Motor neuron (in vitro differentiated cells): ENCODE measurements at regions not wholly inside any gene's neighbourhood (a gene's known extent, or its start where the extent isn't known, plus 50 kb on each side); places are given as distances from the start of the nearest gene placed in this dataset.

Source experiments
- ATAC-seq, 8 experiments: fragments of 200-7000 bp; cut with Tn5 transposase; replicated peaks in 6 of 8; 2 replicates each; pipeline ENCODE4 v1.8.0; 2021; ENCODE audit warnings: mild to moderate bottlenecking in 8 of 8, moderate library complexity in 8 of 8
- H3K27ac ChIP-seq, 2 donors: fragments of 250-450 bp; sonication (Bioruptor Pico); 2 replicates each; pipeline ENCODE4 v1.9.0; 2021; ENCODE audit warnings: antibody characterized with exemption in 2 of 2, mild to moderate bottlenecking in 2 of 2, moderate library complexity in 1 of 2
- H3K4me1 ChIP-seq, 2 donors: fragments of 250-450 bp; sonication (Bioruptor Pico); replicated peaks in 1 of 2; 2 replicates each; pipeline ENCODE4 v1.6.1; 2021; ENCODE audit warnings: antibody characterized with exemption in 2 of 2, mild to moderate bottlenecking in 2 of 2, moderate library complexity in 1 of 2
- H3K4me3 ChIP-seq, 5 donors: fragments of 250-450 bp; sonication (Bioruptor Pico); 2 replicates each; pipeline ENCODE4 v1.9.0; 2021; ENCODE audit warnings: antibody characterized with exemption in 5 of 5, mild to moderate bottlenecking in 5 of 5, moderate library complexity in 4 of 5
- WGBS, 10 experiments: fragments of 450-650 bp; shearing (Covaris generic); methylation state at CpG; one replicate each; pipeline ENCODE4 v1.0.0; 2022; 5-methylcytosine and 5-hydroxymethylcytosine counted together
- in situ Hi-C, 9 experiments: fragments of 400-800 bp; cut with MboI; loops; one replicate each; pipeline ENCODE4 v1.15.0; 2021; ENCODE audit warnings: low sequenced_read_pairs in 9 of 9, low pct_unique_long_range_greater_than_20kb in 2 of 9; ENCODE audit not compliant: unreplicated experiment in 9 of 9

- no peak overlapping the region for H3K4me3 ChIP-seq
- WGBS, 10 experiments: 10 to 100% (median 65%) methylated on average over 1 to 3 of the region's 3 CpGs
- no peak overlapping the region for H3K27ac ChIP-seq
- in situ Hi-C loops: loop anchor here in 1 of 9 experiments (25.0 kb wide), 1 partner anchor 447 kb away; no protein-coding TSS in a partner anchor
- H3K4me1 ChIP-seq: no peaks in the 10 kb centered on the region
- ATAC-seq: no peak
Observed at GRCh38 chr2:196315388-196316049, 144.1 kb upstream of the STK17B start.

- 35 to 100% (median 88%) methylated on average over 1 to 4 of the region's 4 CpGs for WGBS, 10 experiments
- no peak overlapping the region for H3K4me3 ChIP-seq
- H3K27ac ChIP-seq: no peak overlapping the region
- ATAC-seq: no peak
- in situ Hi-C loops: loop anchor here in 1 of 9 experiments (25.0 kb wide), 1 partner anchor 446 kb away; no protein-coding TSS in a partner anchor
- H3K4me1 ChIP-seq: no peaks in the 10 kb centered on the region
Observed at GRCh38 chr2:196316050-196316430, 144.7 kb upstream of the STK17B start.

DNA sequence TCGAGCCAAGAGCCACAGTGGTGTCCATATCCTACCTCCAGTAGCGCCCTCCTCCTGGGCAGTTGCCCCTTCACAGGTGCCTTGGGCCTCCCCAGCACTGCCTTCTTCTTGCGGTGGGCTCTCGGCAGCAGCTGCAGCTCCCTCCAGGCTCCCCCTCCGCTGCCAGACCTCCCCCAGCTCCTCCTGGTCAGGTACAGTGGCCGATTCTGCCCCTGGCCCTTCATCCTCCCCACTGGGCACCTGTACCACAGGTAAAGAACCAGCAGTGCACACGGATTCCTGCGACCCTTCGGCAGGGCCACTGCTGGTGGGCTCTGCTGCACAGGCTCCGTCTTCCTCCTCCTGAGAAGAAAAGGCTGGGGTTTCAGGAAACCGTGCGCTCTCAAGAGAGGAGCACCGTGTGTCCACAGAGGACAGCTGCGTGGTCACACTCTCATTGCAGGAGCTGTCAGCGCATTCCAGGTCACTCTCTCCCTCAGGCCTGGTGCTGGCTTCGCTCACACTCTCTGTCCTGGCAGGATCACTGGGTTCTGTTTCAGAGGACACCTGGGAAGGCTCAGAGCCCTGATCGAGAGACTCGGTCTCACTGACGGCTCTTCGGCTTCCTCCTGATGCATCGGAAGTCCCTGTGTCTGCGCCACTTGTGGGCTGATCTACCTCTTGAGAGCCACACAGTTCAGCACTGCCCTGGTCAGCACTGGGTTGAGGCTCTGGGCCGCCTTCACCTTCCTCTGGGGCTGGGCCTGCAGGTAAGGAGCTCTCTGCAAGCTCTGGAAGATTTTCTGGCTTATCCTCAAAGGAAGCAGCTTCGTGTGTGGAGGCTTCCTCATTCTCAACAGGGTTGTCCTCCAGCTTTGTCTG is 147.4 kb upstream of the STK17B start:
- Histone ChIP-seq H3K4me3 (no peak overlapping the region), H3K4me1 (no peaks in the 10 kb centered on the region), H3K27ac (no peak overlapping the region)
- WGBS, 10 experiments: 20 to 93% (median 60%) methylated on average over 1 to 12 of the region's 24 CpGs; no CpG with 5 or more reads in 1 of the 10 experiments
- ATAC-seq: no peak
- in situ Hi-C loops: loop anchor here in 1 of 9 experiments (25.0 kb wide), 1 partner anchor 444 kb away; no protein-coding TSS in a partner anchor

- 16 to 100% (median 79%) methylated on average over 1 to 4 of the region's 4 CpGs; no CpG with 5 or more reads in 1 of the 10 experiments for WGBS, 10 experiments
Observed at GRCh38 chr2:196322973-196323810, 151.8 kb upstream of the STK17B start.

DNA sequence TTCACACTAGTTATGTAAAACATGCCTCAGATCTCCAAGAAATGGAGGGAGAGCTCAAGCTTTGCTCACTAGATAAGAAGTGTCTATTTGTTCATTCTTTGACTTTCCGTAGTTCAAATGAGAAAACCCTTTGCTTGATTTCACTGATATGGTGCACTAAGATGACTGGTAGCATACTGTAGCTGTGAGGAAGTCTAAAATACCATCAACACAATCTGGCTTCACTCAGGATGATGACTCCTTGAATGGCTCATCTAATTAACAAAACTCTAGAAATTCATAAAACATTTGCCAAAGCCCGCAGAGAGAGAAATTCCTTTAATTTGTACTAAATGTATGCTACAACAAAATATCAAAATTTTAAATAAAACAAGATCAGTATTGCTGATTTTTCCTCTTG is 152.8 kb upstream of the STK17B start:
- Histone ChIP-seq H3K4me1 (no peaks in the 10 kb centered on the region), H3K27ac (no peak overlapping the region), H3K4me3 (no peak overlapping the region)
- 0 to 100% (median 83%) methylated on average over 1 to 2 of the region's 2 CpGs for WGBS, 10 experiments
- ATAC-seq: no peak
- in situ Hi-C loops: loop anchor here in 1 of 9 experiments (25.0 kb wide), 1 partner anchor 438 kb away; no protein-coding TSS in a partner anchor

More at GRCh38 chr2:196322973-196323810, 151.8 kb upstream of the STK17B start:
- no peak overlapping the region for H3K4me3 ChIP-seq
- H3K4me1 ChIP-seq: no peaks in the 10 kb centered on the region
- in situ Hi-C loops: loop anchor here in 1 of 9 experiments (25.0 kb wide), 1 partner anchor 439 kb away; no protein-coding TSS in a partner anchor
- no peak for ATAC-seq
- H3K27ac ChIP-seq: no peak overlapping the region

DNA sequence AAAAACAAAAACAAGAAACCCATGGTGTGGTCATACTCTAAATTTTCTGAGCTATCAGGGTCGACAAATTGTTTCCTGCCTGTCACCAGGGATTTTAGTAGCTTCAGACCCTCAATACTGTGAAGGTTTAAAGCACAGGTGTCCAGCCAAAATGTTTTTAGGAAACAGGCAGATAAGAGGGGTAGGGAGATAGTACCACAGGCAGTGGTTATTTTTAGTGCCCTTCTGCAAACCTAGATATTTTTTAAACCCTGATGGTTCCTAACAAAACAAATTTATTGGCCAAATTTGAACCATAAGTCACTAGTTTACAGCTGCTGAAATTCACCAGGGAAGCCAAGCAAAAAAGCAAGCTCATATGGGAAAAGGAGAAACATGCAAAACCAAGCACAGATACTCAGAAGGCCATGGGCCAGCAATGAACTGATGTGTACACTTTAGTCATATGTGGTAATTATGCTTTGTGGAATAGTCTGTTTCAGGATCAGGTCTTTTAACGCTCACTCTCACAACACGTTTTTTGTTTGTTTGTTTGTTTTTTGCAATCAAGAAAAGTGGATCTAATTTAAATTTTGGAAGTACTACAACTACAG is 156.8 kb upstream of the STK17B start:
- in situ Hi-C loops: loop anchor here in 1 of 9 experiments (25.0 kb wide), 1 partner anchor 434 kb away; no protein-coding TSS in a partner anchor
- WGBS, 10 experiments: 47 to 100% (median 65%) methylated on average over 1 to 3 of the region's 3 CpGs; no CpG with 5 or more reads in 1 of the 10 experiments
- H3K4me3 ChIP-seq: no peak overlapping the region
- ATAC-seq: no peak
- H3K27ac ChIP-seq: no peak overlapping the region
- H3K4me1 ChIP-seq: no peaks in the 10 kb centered on the region

DNA sequence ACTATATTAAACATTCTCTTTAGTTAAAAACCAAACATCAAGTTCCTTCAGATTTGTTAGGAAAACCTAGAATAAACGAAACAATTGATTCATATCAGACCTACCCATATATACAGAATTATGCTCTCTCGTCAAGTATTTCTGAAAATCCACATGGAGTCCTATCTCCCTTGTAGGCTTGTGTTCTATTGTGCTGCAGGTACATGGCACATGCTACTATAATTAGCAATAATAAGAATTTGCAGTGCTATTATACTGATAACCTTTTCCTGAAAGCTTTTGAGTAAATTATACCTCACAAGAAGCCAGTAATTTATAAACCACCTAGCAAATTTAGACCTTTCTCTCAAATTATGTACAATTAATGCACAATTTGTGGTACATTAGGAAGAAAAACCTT is 158.6 kb upstream of the STK17B start:
- ATAC-seq: no peak
- in situ Hi-C loops: loop anchor here in 1 of 9 experiments (25.0 kb wide), 1 partner anchor 432 kb away; no protein-coding TSS in a partner anchor
- no peak overlapping the region for H3K27ac ChIP-seq
- H3K4me1 ChIP-seq: no peaks in the 10 kb centered on the region
- 57 to 95% (median 80%) methylated on average over 1 to 2 of the region's 2 CpGs; no CpG with 5 or more reads in 1 of the 10 experiments for WGBS, 10 experiments
- no peak overlapping the region for H3K4me3 ChIP-seq

GRCh38 chr2:196330645-196331044 is 159.3 kb upstream of the STK17B start:
- no peak overlapping the region for H3K4me3 ChIP-seq
- WGBS, 10 experiments: 79 to 100% (median 93%) methylated on average over 1 to 4 of the region's 4 CpGs
- no peak overlapping the region for H3K27ac ChIP-seq
- H3K4me1 ChIP-seq: no peaks in the 10 kb centered on the region
- ATAC-seq: no peak
- in situ Hi-C loops: loop anchor here in 1 of 9 experiments (25.0 kb wide), 1 partner anchor 432 kb away; no protein-coding TSS in a partner anchor

DNA sequence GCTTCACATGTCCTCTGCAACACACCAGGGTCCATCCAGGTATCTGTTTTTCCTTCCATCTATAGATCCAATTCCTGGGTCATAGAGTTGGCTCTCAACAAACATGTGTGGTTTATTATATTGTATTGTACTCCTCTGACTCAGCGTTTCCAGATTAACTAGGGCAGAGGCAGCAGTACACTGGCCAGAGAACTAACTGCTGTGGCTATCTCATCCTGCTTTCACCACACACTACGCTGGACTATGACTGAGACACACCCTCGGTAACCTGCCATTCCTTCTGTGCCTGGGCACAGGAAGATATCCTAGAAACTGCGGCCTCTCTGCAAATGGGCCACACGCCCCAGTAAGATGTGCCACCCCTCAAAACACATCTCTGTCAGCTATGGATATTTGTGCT is 159.8 kb upstream of the STK17B start:
- Histone ChIP-seq H3K27ac (no peak overlapping the region), H3K4me1 (no peaks in the 10 kb centered on the region)
- peak in 5 of 8 experiments; percentile 38 to 68 (median 56) for ATAC-seq

GRCh38 chr2:196331851-196332250 is 160.5 kb upstream of the STK17B start:
- in situ Hi-C loops: loop anchor here in 1 of 9 experiments (25.0 kb wide), 1 partner anchor 430 kb away; no protein-coding TSS in a partner anchor
- 0 to 59% (median 25%) methylated on average over 1 to 4 of the region's 4 CpGs; no CpG with 5 or more reads in 3 of the 10 experiments for WGBS, 10 experiments
- no peaks in the 10 kb centered on the region for H3K4me1 ChIP-seq
- no peak for ATAC-seq
- H3K27ac ChIP-seq: no peak overlapping the region
- H3K4me3 ChIP-seq: no peak overlapping the region

More for the DNA sequence above, 159.8 kb upstream of the STK17B start:
- in situ Hi-C loops: loop anchor here in 1 of 9 experiments (25.0 kb wide), 1 partner anchor 431 kb away; no protein-coding TSS in a partner anchor
- 0 to 80% (median 60%) methylated on average over 1 to 5 of the region's 5 CpGs; no CpG with 5 or more reads in 3 of the 10 experiments for WGBS, 10 experiments
- no peak overlapping the region for H3K4me3 ChIP-seq

DNA sequence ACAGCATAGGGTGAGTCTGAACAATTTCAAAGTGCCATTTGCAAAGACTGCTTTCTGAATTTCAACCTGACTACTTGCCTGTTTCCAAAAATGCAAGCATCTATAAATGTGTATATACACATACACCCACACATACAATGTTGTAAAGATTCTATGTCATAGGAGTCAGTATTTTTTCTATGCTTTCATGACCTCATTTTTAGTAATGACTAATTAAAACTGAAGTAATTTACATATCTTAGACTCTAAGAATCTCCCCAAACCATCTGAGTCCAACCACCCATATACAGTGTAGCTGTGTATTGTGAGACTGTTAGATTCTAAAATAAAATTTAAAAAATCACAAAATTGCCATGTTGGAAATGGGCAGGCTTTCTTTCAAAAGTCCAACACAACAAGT is 162.0 kb upstream of the STK17B start:
- no peak for ATAC-seq
- no peaks in the 10 kb centered on the region for H3K4me1 ChIP-seq
- no peak overlapping the region for H3K27ac ChIP-seq
- in situ Hi-C loops: loop anchor here in 1 of 9 experiments (25.0 kb wide), 1 partner anchor 429 kb away; no protein-coding TSS in a partner anchor
- no peak overlapping the region for H3K4me3 ChIP-seq

DNA sequence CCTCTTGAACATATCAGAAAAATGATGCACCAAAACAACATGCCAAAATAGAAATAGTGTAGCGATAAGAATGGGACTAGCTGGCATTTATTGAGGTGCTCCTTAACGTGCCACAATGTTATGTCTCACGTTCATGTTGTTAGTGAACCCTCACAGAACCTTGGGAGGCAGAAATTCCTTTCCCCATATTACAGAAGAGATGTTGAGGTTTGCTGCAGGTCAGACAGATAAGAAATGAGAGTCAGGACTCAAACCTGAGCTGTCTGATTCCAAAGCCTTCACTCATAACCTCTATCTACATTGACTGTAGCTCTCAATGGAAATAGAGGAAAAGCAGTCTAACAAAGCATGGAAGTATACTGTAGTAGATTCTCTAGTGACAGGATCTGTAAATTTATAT is 163.3 kb upstream of the STK17B start:
- 79 to 100% (median 91%) methylated on average over 1 to 3 of the region's 3 CpGs; no CpG with 5 or more reads in 2 of the 10 experiments for WGBS, 10 experiments
- peak in 2 of 8 experiments; percentile 7 to 9 for ATAC-seq
- in situ Hi-C loops: loop anchor here in 1 of 9 experiments (25.0 kb wide), 1 partner anchor 428 kb away; no protein-coding TSS in a partner anchor
- no peak overlapping the region for H3K4me3 ChIP-seq
- no peaks in the 10 kb centered on the region for H3K4me1 ChIP-seq
- H3K27ac ChIP-seq: no peak overlapping the region
